SK-N-MC (cell line): ENCODE measurements at regions not wholly inside any gene's neighbourhood (a gene's known extent, or its start where the extent isn't known, plus 50 kb on each side); places are given as distances from the start of the nearest gene placed in this dataset.

ENCODE experiments used
- EZH2 ChIP-seq: fragments of 200-600 bp; sonication (generic); IDR thresholded peaks from one replicate; pipeline ENCODE4 v1.6.1; 2017; ENCODE audit warnings: antibody characterized with exemption
- FOXP2 ChIP-seq: optimal IDR thresholded peaks from 2 replicates; pipeline ENCODE3; 2011; ENCODE audit warnings: mild to moderate bottlenecking, moderate library complexity; ENCODE audit not compliant: insufficient read depth; ENCODE audit errors: extremely low read length, control extremely low read depth
- POLR2AphosphoS5 ChIP-seq: IDR thresholded peaks from 2 replicates; pipeline ENCODE4 v1.6.1; 2012; ENCODE audit warnings: mild to moderate bottlenecking, low read depth, low read length, borderline replicate concordance

DNA sequence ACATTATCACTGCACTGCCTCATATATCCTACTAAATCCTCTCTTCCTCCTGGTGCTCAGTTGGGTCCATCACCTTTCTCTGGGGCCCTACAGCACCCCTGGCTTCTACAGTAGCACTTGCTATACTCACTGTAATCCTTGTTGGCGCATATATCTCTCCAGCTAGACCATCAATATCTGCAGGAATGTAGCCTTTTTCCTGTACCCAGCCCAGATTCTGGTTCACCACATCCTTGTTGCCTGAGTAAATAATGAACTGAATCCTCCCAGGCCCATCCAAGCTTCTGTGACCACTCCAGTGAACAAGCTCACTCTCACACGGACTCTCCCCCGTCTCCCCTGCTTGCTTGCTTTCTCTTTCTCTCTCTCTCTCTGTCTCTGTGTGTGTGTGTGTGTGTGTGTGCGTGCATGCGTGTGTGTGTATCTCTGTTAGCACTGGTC, 62.5 kb upstream of the LIPC start:
- TF ChIP-seq EZH2 (no peak), FOXP2 (no peak), POLR2AphosphoS5 (no peak)
